MM.1S (cell line): ENCODE measurements at regions not wholly inside any gene's neighbourhood (a gene's known extent, or its start where the extent isn't known, plus 50 kb on each side); places are given as distances from the start of the nearest gene placed in this dataset.

Experiments
- EZH2 ChIP-seq: fragments of 300-600 bp; sonication (generic); optimal IDR thresholded peaks from 2 replicates; pipeline ENCODE3; 2017; ENCODE audit warnings: low read depth, mild to moderate bottlenecking, antibody characterized with exemption, low read length, mixed read lengths
- TF ChIP-seq, protein P1 (sequence below): fragments of 300-600 bp; sonication (generic); IDR thresholded peaks from 2 replicates; pipeline ENCODE4 v1.5.1; 2016; ENCODE audit warnings: antibody characterized with exemption, low read length, mixed read lengths

DNA sequence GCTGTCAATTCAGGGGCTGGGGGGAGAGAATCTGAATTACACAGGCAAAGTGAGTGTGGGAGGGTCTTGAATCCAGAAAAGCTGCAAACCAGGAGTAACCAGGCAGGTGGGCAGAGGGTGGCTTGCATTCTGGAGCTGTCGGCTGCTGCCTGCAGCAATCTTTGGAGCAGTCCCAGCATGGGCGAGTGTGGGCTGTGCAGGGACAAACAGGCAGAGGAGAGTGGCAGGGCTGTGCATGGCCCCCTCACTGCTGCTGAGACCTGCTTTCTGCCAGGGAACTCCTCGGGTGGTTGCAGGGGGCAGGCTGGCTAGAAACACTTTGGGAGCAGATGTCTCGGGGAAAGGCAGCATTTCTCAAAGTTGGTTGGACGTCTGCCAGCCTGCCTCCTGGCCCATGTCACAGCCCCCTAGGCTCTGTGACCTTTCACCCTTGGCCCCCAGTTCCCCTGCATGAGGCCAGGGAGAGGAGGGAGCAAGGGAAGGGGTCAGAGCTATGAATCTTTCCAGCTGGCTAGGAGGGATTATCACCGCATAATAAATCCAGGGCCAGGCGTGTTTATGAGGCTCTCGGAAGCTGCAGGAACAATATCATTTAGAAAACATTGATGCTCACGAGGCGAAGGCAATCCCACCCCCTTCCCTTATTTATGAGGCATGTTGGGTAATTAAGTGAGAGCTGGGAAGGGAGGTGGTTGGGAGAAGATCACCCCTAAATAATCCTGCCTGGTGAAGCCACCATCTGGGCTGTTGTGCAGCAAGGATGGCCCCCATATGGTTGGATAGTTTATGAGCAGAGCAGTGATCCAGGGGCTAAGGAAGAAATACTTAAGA lies 212.3 kb upstream of the NCAM1 start:
- TF ChIP-seq, protein P1, sequence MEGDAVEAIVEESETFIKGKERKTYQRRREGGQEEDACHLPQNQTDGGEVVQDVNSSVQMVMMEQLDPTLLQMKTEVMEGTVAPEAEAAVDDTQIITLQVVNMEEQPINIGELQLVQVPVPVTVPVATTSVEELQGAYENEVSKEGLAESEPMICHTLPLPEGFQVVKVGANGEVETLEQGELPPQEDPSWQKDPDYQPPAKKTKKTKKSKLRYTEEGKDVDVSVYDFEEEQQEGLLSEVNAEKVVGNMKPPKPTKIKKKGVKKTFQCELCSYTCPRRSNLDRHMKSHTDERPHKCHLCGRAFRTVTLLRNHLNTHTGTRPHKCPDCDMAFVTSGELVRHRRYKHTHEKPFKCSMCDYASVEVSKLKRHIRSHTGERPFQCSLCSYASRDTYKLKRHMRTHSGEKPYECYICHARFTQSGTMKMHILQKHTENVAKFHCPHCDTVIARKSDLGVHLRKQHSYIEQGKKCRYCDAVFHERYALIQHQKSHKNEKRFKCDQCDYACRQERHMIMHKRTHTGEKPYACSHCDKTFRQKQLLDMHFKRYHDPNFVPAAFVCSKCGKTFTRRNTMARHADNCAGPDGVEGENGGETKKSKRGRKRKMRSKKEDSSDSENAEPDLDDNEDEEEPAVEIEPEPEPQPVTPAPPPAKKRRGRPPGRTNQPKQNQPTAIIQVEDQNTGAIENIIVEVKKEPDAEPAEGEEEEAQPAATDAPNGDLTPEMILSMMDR, result no peak
- TF ChIP-seq EZH2, result no peak
